NCI-H2196 (cell line): ENCODE measurements at regions not wholly inside any gene's neighbourhood (a gene's known extent, or its start where the extent isn't known, plus 50 kb on each side); places are given as distances from the start of the nearest gene placed in this dataset.

ENCODE experiments used
- DNase-seq: peaks from one replicate; lab custom pipeline; 2025; ENCODE audit not compliant: unreplicated experiment; lab: John Stamatoyannopoulos, UW

GRCh38 chr21:32216293-32216692 is 62.6 kb downstream of the MIS18A start:
- no peak for DNase-seq

- DNase-seq = no peak
Measured at GRCh38 chr21:32215306-32215685, 63.6 kb downstream of the MIS18A start.

GRCh38 chr21:32214654-32215305 is 64.1 kb downstream of the MIS18A start:
- no peak for DNase-seq

- no peak for DNase-seq
Measured at GRCh38 chr21:32212116-32212515, 66.7 kb downstream of the MIS18A start.

- no peak for DNase-seq
Measured at GRCh38 chr21:32211306-32211705, 67.5 kb downstream of the MIS18A start.

- no peak for DNase-seq
Measured at GRCh38 chr21:32209580-32209979, 69.3 kb downstream of the MIS18A start.

GRCh38 chr21:32207406-32207716 is 71.5 kb downstream of the MIS18A start:
- DNase-seq = peak; percentile 26

- no peak for DNase-seq
Measured at GRCh38 chr21:32206631-32207405, 72.0 kb downstream of the MIS18A start.

- no peak for DNase-seq
Measured at GRCh38 chr21:32203877-32204480, 74.9 kb downstream of the MIS18A start.

GRCh38 chr21:32200029-32200428 is 78.8 kb downstream of the MIS18A start:
- no peak for DNase-seq

- DNase-seq = no peak
Measured at GRCh38 chr21:32198384-32198783, 80.5 kb downstream of the MIS18A start.

GRCh38 chr21:32197896-32198295 is 81.0 kb downstream of the MIS18A start:
- no peak for DNase-seq

- DNase-seq = no peak
Measured at GRCh38 chr21:32196001-32196400, 82.8 kb downstream of the MIS18A start.

GRCh38 chr21:32193098-32193465 is 85.8 kb downstream of the MIS18A start:
- no peak for DNase-seq

GRCh38 chr21:32192291-32193097 is 86.4 kb downstream of the MIS18A start:
- DNase-seq = no peak

- DNase-seq = no peak
Measured at GRCh38 chr21:32190493-32191144, 88.2 kb downstream of the MIS18A start.

- DNase-seq = no peak
Measured at GRCh38 chr21:32189688-32190483, 89.0 kb downstream of the MIS18A start.

GRCh38 chr21:32186804-32187203 is 92.0 kb downstream of the MIS18A start:
- no peak for DNase-seq

- no peak for DNase-seq
Measured at GRCh38 chr21:32185726-32186125, 93.1 kb downstream of the MIS18A start.

GRCh38 chr21:32185103-32185502 is 93.7 kb downstream of the MIS18A start:
- DNase-seq = no peak
